Breast epithelium (tissue), 4 donors: ENCODE measurements at regions not wholly inside any gene's neighbourhood (a gene's known extent, or its start where the extent isn't known, plus 50 kb on each side); places are given as distances from the start of the nearest gene placed in this dataset.

Source experiments
- DNase-seq, 2 donors: peaks; one replicate each; pipeline ENCODE4 v3.0.0-alpha.2; 2019; ENCODE audit warnings: low spot score in 2 of 2
- H3K27ac ChIP-seq, 2 donors: fragments of 200-600 bp; sonication (generic) in 1 of 2; one replicate each; pipeline ENCODE4 v1.5.1; 2016 to 2019; ENCODE audit warnings: mild to moderate bottlenecking in 1 of 2
- H3K27me3 ChIP-seq, 2 donors: fragments of 200-600 bp; sonication (generic) in 1 of 2; one replicate each; pipeline versions ENCODE4 v1.5.1 to v1.6.0; 2017 to 2019; ENCODE audit warnings: control low read depth in 1 of 2, mild to moderate bottlenecking in 1 of 2
- H3K36me3 ChIP-seq: fragments of 200-600 bp; one replicate; pipeline ENCODE4 v1.5.1; 2019
- H3K4me1 ChIP-seq, 2 donors: fragments of 200-600 bp; sonication (generic); one replicate each; pipeline ENCODE4 v1.5.1; 2016 to 2019; ENCODE audit warnings: control low read depth in 1 of 2
- H3K4me3 ChIP-seq, 3 donors: fragments of 200-600 bp; sonication (generic); 1 replicate in 2 of 3; 2 replicates in 1 of 3; pipeline ENCODE4 v1.5.1; 2016 to 2019; ENCODE audit warnings: mild to moderate bottlenecking in 3 of 3, moderate library complexity in 2 of 3
- H3K9me3 ChIP-seq, 2 donors: fragments of 200-600 bp; sonication (generic) in 1 of 2; one replicate each; pipeline ENCODE4 v1.5.1; 2016 to 2019; ENCODE audit warnings: control low read depth in 1 of 2
- POLR2A ChIP-seq: fragments of 450-650 bp; IDR thresholded peaks from one replicate; pipeline ENCODE4 v1.6.1; 2016; ENCODE audit warnings: antibody characterized with exemption, mild to moderate bottlenecking, moderate library complexity
- POLR2AphosphoS5 ChIP-seq, 3 donors: sonication (generic); formaldehyde crosslinking; IDR thresholded peaks; one replicate each; pipeline ENCODE4 v1.6.1; 2017; ENCODE audit warnings: antibody characterized with exemption in 3 of 3
- intact Hi-C: fragments of 100-400 bp; cut with DNase I; formaldehyde crosslinking; loops from one replicate; pipeline ENCODE4 v1.15.1; 2023; ENCODE audit warnings: low total_unique reads
- TF ChIP-seq, protein P1 (sequence below), 3 donors: fragments of 450-650 bp; IDR thresholded peaks; one replicate each; pipeline ENCODE4 v1.5.1; 2016 to 2017; ENCODE audit warnings: antibody characterized with exemption in 3 of 3, mild to moderate bottlenecking in 3 of 3, moderate library complexity in 3 of 3

DNA sequence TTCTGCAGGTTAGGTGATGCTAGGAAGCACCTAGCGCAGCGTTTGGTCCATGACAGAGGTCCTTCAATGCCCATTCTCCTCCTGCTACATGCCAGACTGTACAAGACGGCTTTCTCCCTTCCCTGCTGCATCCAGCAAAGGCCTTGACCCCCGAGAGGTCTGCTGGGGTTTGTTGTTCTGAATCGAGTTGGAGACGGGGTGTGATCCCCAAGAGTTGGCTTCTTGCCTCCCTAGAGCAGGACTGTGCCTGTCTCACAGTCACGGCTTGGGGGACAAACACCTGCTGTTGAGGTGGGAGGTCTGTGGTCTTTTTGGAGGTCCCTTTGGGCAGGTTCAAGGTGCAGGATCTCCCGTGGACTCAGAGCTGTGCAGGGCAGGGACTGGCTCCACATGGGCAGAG, 352.3 kb upstream of the B3GAT1 start:
- H3K27me3 ChIP-seq = no peaks in the 10 kb centered on the region
- H3K4me1 ChIP-seq = no peaks in the 10 kb centered on the region
- no peak for TF ChIP-seq POLR2AphosphoS5 (IDR thresholded peaks at IDR 0.05)
- TF ChIP-seq POLR2A = no peak
- TF ChIP-seq, protein P1, sequence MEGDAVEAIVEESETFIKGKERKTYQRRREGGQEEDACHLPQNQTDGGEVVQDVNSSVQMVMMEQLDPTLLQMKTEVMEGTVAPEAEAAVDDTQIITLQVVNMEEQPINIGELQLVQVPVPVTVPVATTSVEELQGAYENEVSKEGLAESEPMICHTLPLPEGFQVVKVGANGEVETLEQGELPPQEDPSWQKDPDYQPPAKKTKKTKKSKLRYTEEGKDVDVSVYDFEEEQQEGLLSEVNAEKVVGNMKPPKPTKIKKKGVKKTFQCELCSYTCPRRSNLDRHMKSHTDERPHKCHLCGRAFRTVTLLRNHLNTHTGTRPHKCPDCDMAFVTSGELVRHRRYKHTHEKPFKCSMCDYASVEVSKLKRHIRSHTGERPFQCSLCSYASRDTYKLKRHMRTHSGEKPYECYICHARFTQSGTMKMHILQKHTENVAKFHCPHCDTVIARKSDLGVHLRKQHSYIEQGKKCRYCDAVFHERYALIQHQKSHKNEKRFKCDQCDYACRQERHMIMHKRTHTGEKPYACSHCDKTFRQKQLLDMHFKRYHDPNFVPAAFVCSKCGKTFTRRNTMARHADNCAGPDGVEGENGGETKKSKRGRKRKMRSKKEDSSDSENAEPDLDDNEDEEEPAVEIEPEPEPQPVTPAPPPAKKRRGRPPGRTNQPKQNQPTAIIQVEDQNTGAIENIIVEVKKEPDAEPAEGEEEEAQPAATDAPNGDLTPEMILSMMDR (IDR thresholded peaks at IDR 0.05) = no peak
- H3K4me3 ChIP-seq = no peak overlapping the region
- no peak overlapping the region for H3K27ac ChIP-seq
- no peaks in the 10 kb centered on the region for H3K36me3 ChIP-seq
- intact Hi-C loops = no loop called here
- DNase-seq = no peak
- H3K9me3 ChIP-seq = peaks cover 0 to 19% of the 10 kb centered on the region in 2 donors

DNA sequence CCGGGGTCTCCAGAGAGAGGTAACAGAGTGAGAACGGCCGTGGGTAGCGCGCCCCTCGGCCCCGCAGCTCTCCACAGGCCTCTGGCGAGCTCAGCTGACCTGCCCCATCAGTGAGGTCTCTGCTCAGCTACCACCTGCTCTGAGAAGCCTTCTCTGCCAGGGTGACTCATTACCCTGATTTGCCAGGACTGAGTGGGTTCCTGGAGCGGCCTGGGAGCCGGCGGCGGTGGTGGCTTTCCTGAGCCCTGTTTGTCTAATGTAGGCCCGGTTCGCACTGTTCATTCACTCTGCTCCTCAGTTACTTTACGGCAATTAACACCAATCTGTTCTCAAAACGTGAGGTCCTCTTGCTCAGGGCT, 351.0 kb upstream of the B3GAT1 start:
- Histone ChIP-seq H3K27me3 (no peaks in the 10 kb centered on the region), H3K36me3 (no peaks in the 10 kb centered on the region), H3K9me3 (peaks cover 0 to 8% of the 10 kb centered on the region in 2 donors), H3K27ac (no peak overlapping the region), H3K4me3 (peak overlapping the region in 1 of 3 donors; percentile 24), H3K4me1 (no peaks in the 10 kb centered on the region)
- DNase-seq = no peak
- TF ChIP-seq POLR2AphosphoS5 (IDR thresholded peaks at IDR 0.05) (no peak), POLR2A (no peak)
- TF ChIP-seq, protein P1 (IDR thresholded peaks at IDR 0.05) = no peak
- intact Hi-C loops = no loop called here

DNA sequence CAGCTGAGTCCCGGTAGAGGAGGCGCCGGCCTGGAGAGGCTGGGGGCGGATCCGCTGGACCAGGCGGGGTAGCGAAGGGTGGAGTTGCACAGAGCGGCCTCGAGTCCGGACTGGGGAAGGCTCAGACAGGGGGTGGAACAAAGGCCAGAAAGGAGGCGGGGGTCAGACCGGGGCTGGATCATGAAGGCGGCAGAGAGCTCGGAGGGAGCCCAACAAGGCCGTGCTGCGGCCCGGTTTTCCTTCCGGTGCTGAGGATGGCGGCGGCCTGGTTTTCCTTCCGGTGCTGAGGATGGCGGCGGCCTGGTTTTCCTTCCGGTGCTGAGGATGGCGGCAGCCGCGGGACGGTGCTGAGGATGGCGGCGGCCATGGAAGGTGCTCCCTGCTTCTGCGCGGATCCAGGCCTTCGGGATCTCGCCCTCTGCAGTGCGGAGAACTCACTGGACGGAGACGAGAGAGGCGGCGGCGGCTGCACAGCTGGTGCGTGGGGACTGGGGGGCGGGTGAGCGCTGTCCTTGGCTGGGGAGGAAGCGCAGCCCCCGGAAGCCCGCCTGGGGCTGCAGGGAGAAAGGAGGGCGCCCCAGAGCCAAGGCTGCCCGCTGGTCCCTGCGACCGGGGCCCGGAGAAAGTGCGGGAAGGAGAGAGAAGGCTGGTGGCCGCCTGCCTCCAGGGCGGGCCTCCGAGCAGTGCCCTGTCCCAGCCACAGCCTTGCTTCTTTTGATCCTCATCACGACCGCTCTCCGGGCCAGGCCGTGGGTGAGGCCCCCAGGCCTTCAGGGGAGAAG, 350.4 kb upstream of the B3GAT1 start:
- no peak overlapping the region for H3K27ac ChIP-seq
- no peaks in the 10 kb centered on the region for H3K36me3 ChIP-seq
- no peaks in the 10 kb centered on the region for H3K4me1 ChIP-seq
- intact Hi-C loops = no loop called here
- no peaks in the 10 kb centered on the region for H3K27me3 ChIP-seq
- H3K9me3 ChIP-seq = peaks cover 0 to 3% of the 10 kb centered on the region in 2 donors
- TF ChIP-seq, protein P1 (IDR thresholded peaks at IDR 0.05) = no peak
- TF ChIP-seq POLR2AphosphoS5 (IDR thresholded peaks at IDR 0.05) = no peak
- no peak for TF ChIP-seq POLR2A
- no peak for DNase-seq
- H3K4me3 ChIP-seq = peak overlapping the region in 2 of 3 donors; percentile 24 to 36

DNA sequence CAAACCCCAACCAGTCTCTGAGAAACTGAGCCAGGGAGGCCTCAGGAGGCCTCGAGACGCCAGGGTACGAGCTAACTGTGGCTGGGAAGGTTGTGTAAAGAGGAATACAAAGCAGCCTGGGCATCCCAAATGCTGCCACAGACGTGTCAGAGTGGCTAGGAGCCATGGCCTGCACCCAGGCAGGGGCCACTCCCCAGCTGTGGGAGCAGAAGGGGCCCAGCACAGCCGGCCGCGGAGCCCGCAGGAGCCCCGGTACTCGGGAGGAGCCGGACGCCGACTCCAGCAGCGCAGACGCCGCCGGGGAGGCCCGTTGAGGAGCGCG, 349.8 kb upstream of the B3GAT1 start:
- no peaks in the 10 kb centered on the region for H3K4me1 ChIP-seq
- DNase-seq = no peak
- no peaks in the 10 kb centered on the region for H3K27me3 ChIP-seq
- no peak overlapping the region for H3K27ac ChIP-seq
- intact Hi-C loops = no loop called here
- no peaks in the 10 kb centered on the region for H3K9me3 ChIP-seq
- no peaks in the 10 kb centered on the region for H3K36me3 ChIP-seq
- TF ChIP-seq POLR2AphosphoS5 (IDR thresholded peaks at IDR 0.05) = no peak
- TF ChIP-seq POLR2A = no peak
- TF ChIP-seq, protein P1 (IDR thresholded peaks at IDR 0.05) = no peak
- H3K4me3 ChIP-seq = peak overlapping the region in 2 of 3 donors; percentile 7 to 36

DNA sequence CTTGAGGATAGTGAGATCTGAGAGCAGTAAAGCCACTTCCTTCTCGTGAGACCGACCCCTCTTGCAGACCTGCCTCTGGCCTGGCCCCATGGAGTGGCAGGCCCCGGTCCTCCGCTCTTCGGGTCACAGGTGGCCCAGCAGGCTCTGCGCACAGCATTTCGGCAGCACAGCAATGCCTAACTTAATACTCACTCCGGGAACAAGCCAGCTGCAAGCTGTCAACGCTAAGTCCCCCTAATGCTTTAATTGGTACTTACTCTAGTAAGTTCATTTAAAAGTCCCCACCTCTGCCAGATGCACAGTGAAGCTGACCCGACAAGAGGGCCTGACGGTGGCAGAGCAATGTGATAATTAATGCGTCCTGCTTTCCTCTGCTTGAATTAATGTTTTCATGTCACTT, 349.3 kb upstream of the B3GAT1 start:
- TF ChIP-seq POLR2AphosphoS5 (IDR thresholded peaks at IDR 0.05) (no peak), POLR2A (no peak)
- TF ChIP-seq, protein P1 (IDR thresholded peaks at IDR 0.05) = no peak
- Histone ChIP-seq H3K4me1 (no peaks in the 10 kb centered on the region), H3K36me3 (no peaks in the 10 kb centered on the region), H3K9me3 (no peaks in the 10 kb centered on the region), H3K27ac (no peak overlapping the region), H3K4me3 (peak overlapping the region in 1 of 3 donors; percentile 7), H3K27me3 (no peaks in the 10 kb centered on the region)
- intact Hi-C loops = no loop called here
- DNase-seq = no peak
